SK-N-SH treated with all-trans-retinoic acid at 6 μM for 48 hours (cell line): ENCODE measurements at regions not wholly inside any gene's neighbourhood (a gene's known extent, or its start where the extent isn't known, plus 50 kb on each side); places are given as distances from the start of the nearest gene placed in this dataset.

Source experiments
- CREB5 ChIP-seq: fragments of 250-450 bp; sonication (Bioruptor Pico); IDR thresholded peaks from 2 replicates; pipeline ENCODE4 v1.5.1; 2020; ENCODE audit warnings: low read depth, mild to moderate bottlenecking, moderate library complexity
- CSDC2 ChIP-seq: fragments of 250-450 bp; sonication (Bioruptor Pico); IDR thresholded peaks from 2 replicates; pipeline ENCODE4 v1.5.0; 2020; ENCODE audit warnings: mild to moderate bottlenecking, moderate library complexity
- CSRNP3 ChIP-seq: fragments of 250-450 bp; sonication (Bioruptor Pico); IDR thresholded peaks from 2 replicates; pipeline ENCODE4 v1.5.1; 2021; ENCODE audit warnings: mild to moderate bottlenecking, moderate library complexity
- GLIS3 ChIP-seq: fragments of 250-450 bp; sonication (Bioruptor Pico); IDR thresholded peaks from 2 replicates; pipeline ENCODE4 v1.5.0; 2020; ENCODE audit warnings: mild to moderate bottlenecking, moderate library complexity
- PATZ1 ChIP-seq: fragments of 250-450 bp; sonication (Bioruptor Pico); IDR thresholded peaks from 2 replicates; pipeline ENCODE4 v1.8.0; 2020; ENCODE audit warnings: mild to moderate bottlenecking, moderate library complexity, borderline replicate concordance
- TCF4 ChIP-seq: fragments of 250-450 bp; sonication (Bioruptor Pico); IDR thresholded peaks from 2 replicates; pipeline ENCODE4 v1.8.0; 2021; ENCODE audit warnings: mild to moderate bottlenecking, moderate library complexity, borderline replicate concordance
- ZFP3 ChIP-seq: fragments of 250-450 bp; sonication (Bioruptor Pico); IDR thresholded peaks from 2 replicates; pipeline ENCODE4 v1.5.0; 2020; ENCODE audit warnings: mild to moderate bottlenecking, moderate library complexity
- ZNF70 ChIP-seq: fragments of 450-650 bp; formaldehyde crosslinking; IDR thresholded peaks from 2 replicates; pipeline ENCODE4 v1.5.0; 2020; ENCODE audit warnings: mild to moderate bottlenecking, moderate library complexity

- TF ChIP-seq PATZ1 (no peak), ZNF70 (no peak), CREB5 (CRISPR knock-in tag) (no peak), ZFP3 (no peak), GLIS3 (CRISPR knock-in tag) (no peak), CSRNP3 (no peak), CSDC2 (no peak), TCF4 (CRISPR knock-in tag) (no peak)
Observed at GRCh38 chr1:98034505-98034904, 113.7 kb upstream of the DPYD start.
